CD4-positive, alpha-beta T cell (primary cell): ENCODE measurements at regions not wholly inside any gene's neighbourhood (a gene's known extent, or its start where the extent isn't known, plus 50 kb on each side); places are given as distances from the start of the nearest gene placed in this dataset.

Source experiments
- ATAC-seq: fragments of 200-7000 bp; cut with Tn5 transposase; one replicate; pipeline ENCODE4 v1.10.0; 2022; ENCODE audit warnings: mild to moderate bottlenecking; ENCODE audit not compliant: poor library complexity
- CTCF ChIA-PET: fragments of 350-600 bp; sonication (Branson Sonifier 250); formaldehyde crosslinking; loops from one replicate; lab custom pipeline; 2021; ENCODE audit warnings: antibody characterized with exemption, inconsistent platforms; lab: Charles Lee
- POLR2A ChIA-PET: fragments of 350-600 bp; sonication (Branson Sonifier 250); formaldehyde crosslinking; loops from one replicate; lab custom pipeline; 2021; ENCODE audit warnings: antibody characterized with exemption, inconsistent platforms; lab: Charles Lee
- DNase-seq, 14 experiments: peaks; one replicate each; pipeline ENCODE4 v3.0.0-alpha.2; 2013 to 2020; ENCODE audit warnings: mixed read lengths in 2 of 14
- H3K27ac ChIP-seq, 2 donors: one replicate each; pipeline versions ENCODE4 v1.5.1 to v1.7.0; 2013; ENCODE audit warnings: low read length in 2 of 2, low read depth in 1 of 2, mild to moderate bottlenecking in 1 of 2
- H3K27me3 ChIP-seq, 2 experiments: 1 replicate in 1 of 2; 2 replicates in 1 of 2; pipeline versions ENCODE4 v1.6.1 to v1.7.0; 2013; ENCODE audit warnings: low read length in 2 of 2, control low read depth in 1 of 2, mild to moderate bottlenecking in 1 of 2, moderate library complexity in 1 of 2; ENCODE audit not compliant: insufficient read depth in 2 of 2, control insufficient read depth in 1 of 2
- H3K36me3 ChIP-seq: one replicate; pipeline ENCODE4 v1.6.1; 2013; ENCODE audit warnings: low read length, control low read depth; ENCODE audit not compliant: insufficient read depth
- H3K4me1 ChIP-seq: one replicate; pipeline ENCODE4 v1.6.1; 2013; ENCODE audit warnings: low read length, control low read depth; ENCODE audit not compliant: insufficient read depth
- H3K4me3 ChIP-seq: one replicate; pipeline ENCODE4 v1.5.1; 2013; ENCODE audit warnings: mild to moderate bottlenecking, low read length, moderate library complexity
- H3K9me3 ChIP-seq, 2 experiments: 1 replicate in 1 of 2; 2 replicates in 1 of 2; pipeline versions ENCODE4 v1.6.1 to v1.7.0; 2013; ENCODE audit warnings: low read length in 2 of 2, mild to moderate bottlenecking in 2 of 2, control low read depth in 1 of 2, moderate library complexity in 1 of 2; ENCODE audit not compliant: control insufficient read depth in 1 of 2, insufficient read depth in 1 of 2
- H3K27ac Mint-ChIP-seq: one replicate; pipeline ENCODE4 v1.8.0; 2020; ENCODE audit warnings: mixed read lengths
- H3K27me3 Mint-ChIP-seq: one replicate; pipeline ENCODE4 v1.8.0; 2021; ENCODE audit warnings: mixed read lengths
- H3K36me3 Mint-ChIP-seq: one replicate; pipeline ENCODE4 v1.8.0; 2021; ENCODE audit warnings: low read depth, mixed read lengths
- H3K4me1 Mint-ChIP-seq: one replicate; pipeline ENCODE4 v1.8.0; 2021; ENCODE audit warnings: low read depth, mixed read lengths
- H3K4me3 Mint-ChIP-seq: one replicate; pipeline ENCODE4 v1.8.0; 2020; ENCODE audit warnings: mild to moderate bottlenecking, mixed read lengths
- H3K9me3 Mint-ChIP-seq: one replicate; pipeline ENCODE4 v1.8.0; 2020; ENCODE audit warnings: mixed read lengths
- intact Hi-C, 2 experiments: fragments of 100-400 bp; cut with DNase I in 1 of 2; cut with micrococcal nuclease in 1 of 2; formaldehyde crosslinking; loops; one replicate each; pipeline versions ENCODE4 v1.15.1 to v1.9.0; 2023 to 2025; cut with DNase I, micrococcal nuclease
- TF ChIP-seq, protein P1 (sequence below): fragments of 200-600 bp; IDR thresholded peaks from one replicate; pipeline ENCODE4 v1.8.0; 2022; ENCODE audit warnings: antibody characterized with exemption, mild to moderate bottlenecking

DNA sequence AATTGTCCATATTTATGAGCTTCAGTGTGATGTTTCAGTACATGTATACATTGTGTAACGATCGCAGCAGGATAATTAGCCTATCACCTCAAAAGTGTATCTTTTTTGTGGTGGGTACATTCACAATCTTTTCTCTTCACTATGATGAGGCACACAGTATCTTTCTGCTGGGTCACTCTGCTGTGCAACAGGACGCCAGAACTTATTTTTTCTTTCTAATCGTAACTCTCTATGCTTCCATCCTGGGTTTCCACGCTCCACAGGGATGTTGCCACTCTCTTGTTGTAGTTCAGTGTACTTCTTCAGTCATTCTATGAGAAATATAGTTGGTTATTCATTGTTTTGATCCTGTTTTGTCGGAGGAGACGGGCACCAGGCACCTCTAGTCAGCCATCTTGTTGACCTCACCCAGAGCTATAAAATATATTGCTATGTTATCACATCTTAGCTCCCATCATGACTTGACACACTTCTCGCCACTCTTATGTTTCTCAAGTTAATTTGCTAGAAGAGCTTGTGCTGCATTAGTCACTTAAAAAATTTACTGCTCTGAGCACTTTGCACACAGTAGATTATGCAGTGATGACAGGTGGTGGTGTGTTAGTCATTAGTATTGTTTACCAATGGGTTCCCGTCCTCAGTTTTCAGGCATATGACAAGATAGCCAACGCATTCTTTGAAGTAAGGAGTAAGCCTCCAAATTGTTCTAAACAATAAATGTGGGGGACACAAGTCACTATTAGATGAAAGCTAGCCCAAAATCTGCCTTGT, 1002.7 kb upstream of the PCDH7 start:
- no peak for DNase-seq
- ChIA-PET CTCF (no interaction called here), POLR2A (no interaction called here)
- Mint-ChIP-seq H3K4me3 (no peak overlapping the region), H3K27ac (no peak overlapping the region), H3K4me1 (no peaks in the 10 kb centered on the region), H3K27me3 (no peaks in the 10 kb centered on the region), H3K9me3 (no peaks in the 10 kb centered on the region), H3K36me3 (no peaks in the 10 kb centered on the region)
- H3K9me3 ChIP-seq: peaks cover 0 to 4% of the 10 kb centered on the region in 2 experiments
- no peak overlapping the region for H3K27ac ChIP-seq
- no peaks in the 10 kb centered on the region for H3K4me1 ChIP-seq
- TF ChIP-seq, protein P1, sequence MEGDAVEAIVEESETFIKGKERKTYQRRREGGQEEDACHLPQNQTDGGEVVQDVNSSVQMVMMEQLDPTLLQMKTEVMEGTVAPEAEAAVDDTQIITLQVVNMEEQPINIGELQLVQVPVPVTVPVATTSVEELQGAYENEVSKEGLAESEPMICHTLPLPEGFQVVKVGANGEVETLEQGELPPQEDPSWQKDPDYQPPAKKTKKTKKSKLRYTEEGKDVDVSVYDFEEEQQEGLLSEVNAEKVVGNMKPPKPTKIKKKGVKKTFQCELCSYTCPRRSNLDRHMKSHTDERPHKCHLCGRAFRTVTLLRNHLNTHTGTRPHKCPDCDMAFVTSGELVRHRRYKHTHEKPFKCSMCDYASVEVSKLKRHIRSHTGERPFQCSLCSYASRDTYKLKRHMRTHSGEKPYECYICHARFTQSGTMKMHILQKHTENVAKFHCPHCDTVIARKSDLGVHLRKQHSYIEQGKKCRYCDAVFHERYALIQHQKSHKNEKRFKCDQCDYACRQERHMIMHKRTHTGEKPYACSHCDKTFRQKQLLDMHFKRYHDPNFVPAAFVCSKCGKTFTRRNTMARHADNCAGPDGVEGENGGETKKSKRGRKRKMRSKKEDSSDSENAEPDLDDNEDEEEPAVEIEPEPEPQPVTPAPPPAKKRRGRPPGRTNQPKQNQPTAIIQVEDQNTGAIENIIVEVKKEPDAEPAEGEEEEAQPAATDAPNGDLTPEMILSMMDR: no peak
- no peak overlapping the region for H3K4me3 ChIP-seq
- intact Hi-C loops: no loop called here
- no peak for ATAC-seq
- H3K27me3 ChIP-seq: no peaks in the 10 kb centered on the region
- H3K36me3 ChIP-seq: no peaks in the 10 kb centered on the region

DNA sequence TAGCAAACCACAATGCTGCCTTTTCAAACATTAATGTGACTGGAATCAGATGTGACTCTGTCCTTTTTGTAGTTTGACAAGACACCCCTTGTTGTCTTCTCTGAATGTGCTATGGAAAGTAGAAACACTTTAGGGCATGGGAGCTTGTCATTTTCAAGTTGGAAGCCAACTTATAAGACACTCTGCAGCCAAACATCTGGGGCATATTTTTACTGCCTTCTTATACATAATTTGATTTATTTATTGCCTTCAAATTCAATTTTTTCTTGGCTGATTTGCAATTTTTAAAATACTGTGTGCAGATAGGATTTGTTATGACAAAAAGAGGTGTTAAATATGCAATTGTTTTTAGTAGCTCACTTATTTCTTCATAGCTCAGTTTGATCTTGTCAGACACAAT, 1002.0 kb upstream of the PCDH7 start:
- Mint-ChIP-seq H3K27me3 (no peaks in the 10 kb centered on the region), H3K4me3 (no peak overlapping the region), H3K9me3 (no peaks in the 10 kb centered on the region), H3K27ac (no peak overlapping the region), H3K4me1 (no peaks in the 10 kb centered on the region), H3K36me3 (no peaks in the 10 kb centered on the region)
- ChIA-PET POLR2A (no interaction called here), CTCF (no interaction called here)
- intact Hi-C loops: no loop called here
- H3K4me1 ChIP-seq: no peaks in the 10 kb centered on the region
- H3K27me3 ChIP-seq: no peaks in the 10 kb centered on the region
- peaks cover 0 to 6% of the 10 kb centered on the region in 2 experiments for H3K9me3 ChIP-seq
- no peaks in the 10 kb centered on the region for H3K36me3 ChIP-seq
- ATAC-seq: no peak
- TF ChIP-seq, protein P1: no peak
- H3K27ac ChIP-seq: no peak overlapping the region
- no peak for DNase-seq
- no peak overlapping the region for H3K4me3 ChIP-seq

DNA sequence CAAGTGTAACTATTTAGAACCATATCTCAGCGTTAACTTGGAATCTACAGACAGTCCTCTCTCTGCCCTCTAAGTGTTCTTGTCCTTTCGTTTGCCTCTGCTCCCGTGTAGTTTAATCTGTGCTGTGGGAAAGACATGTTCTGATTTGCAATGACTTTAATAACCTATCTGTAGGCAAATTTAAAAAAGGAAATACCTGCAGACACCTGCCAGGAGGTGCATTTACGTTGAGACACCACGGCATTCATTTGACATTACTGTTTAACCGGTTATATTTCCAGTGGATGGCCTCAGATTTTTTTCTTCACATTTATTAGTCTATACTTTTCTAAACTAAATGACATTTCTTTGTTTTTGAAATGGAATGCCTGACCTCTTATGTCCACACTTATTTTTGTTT, 997.9 kb upstream of the PCDH7 start:
- H3K36me3 Mint-ChIP-seq: no peaks in the 10 kb centered on the region
- H3K9me3 Mint-ChIP-seq: peaks cover 8% of the 10 kb centered on the region
- H3K27me3 Mint-ChIP-seq: no peaks in the 10 kb centered on the region
- ChIA-PET CTCF (no interaction called here), POLR2A (no interaction called here)
- H3K4me1 ChIP-seq: no peaks in the 10 kb centered on the region
- H3K4me3 Mint-ChIP-seq: no peak overlapping the region
- ATAC-seq: no peak
- no peak overlapping the region for H3K27ac Mint-ChIP-seq
- H3K36me3 ChIP-seq: no peaks in the 10 kb centered on the region
- H3K9me3 ChIP-seq: peaks cover 0 to 3% of the 10 kb centered on the region in 2 experiments
- H3K4me1 Mint-ChIP-seq: no peaks in the 10 kb centered on the region
- no peak for DNase-seq
- H3K27ac ChIP-seq: no peak overlapping the region
- no peaks in the 10 kb centered on the region for H3K27me3 ChIP-seq
- TF ChIP-seq, protein P1: no peak
- intact Hi-C loops: no loop called here
- H3K4me3 ChIP-seq: no peak overlapping the region
